ENCODE measurements at regions not wholly inside any gene's neighbourhood (a gene's known extent, or its start where the extent isn't known, plus 50 kb on each side); places are given as distances from the start of the nearest gene placed in this dataset.

DNA sequence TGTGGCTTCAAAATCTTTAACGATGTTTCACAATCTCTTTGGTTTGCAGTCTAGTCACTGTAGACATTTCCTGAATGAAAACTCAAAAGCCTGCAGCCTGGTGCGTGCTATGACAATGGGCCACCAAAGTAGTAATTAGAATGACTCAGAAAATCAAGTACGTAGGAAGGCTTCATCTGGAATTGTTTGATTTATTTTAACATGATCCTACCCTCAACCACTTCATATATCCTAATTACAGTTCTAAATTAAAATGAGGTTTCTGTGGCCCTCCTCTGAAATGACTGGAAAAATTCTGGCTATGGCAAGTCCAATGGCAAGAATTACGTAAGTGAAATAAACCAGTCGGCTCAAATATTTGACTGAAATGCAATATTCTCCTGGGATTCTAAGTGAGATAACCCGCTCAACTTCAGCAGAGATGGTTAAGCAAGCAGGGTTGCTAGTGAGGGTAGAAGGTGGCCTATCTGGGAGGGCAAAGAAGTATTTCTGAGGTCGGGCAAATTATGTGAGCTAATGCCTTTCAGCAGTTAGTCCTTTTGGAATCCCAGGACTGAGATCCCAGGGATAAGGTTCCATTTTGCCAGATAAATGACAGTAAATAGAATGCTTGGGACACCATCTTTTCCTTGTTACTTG is 145.6 kb upstream of the MYOCD start:
- FAIRE-seq (no peak), ATAC-seq (no peak)
- no peaks in the 10 kb centered on the region for H3K27me3 ChIP-seq (replicated peaks in 1 of 2; ENCODE audit: control insufficient read depth in 2 of 2, insufficient read depth in 2 of 2, low read length in 1 of 2)
- no peak for TF ChIP-seq ZSCAN29 (IDR thresholded peaks at IDR 0.05)
- no peak for TF ChIP-seq SREBF2 (IDR thresholded peaks at IDR 0.05; ENCODE audit: low read length)
- TF ChIP-seq TCF12 (IDR thresholded peaks at IDR 0.05; ENCODE audit: low read depth, low read length) = no peak
- TF ChIP-seq, protein P1, sequence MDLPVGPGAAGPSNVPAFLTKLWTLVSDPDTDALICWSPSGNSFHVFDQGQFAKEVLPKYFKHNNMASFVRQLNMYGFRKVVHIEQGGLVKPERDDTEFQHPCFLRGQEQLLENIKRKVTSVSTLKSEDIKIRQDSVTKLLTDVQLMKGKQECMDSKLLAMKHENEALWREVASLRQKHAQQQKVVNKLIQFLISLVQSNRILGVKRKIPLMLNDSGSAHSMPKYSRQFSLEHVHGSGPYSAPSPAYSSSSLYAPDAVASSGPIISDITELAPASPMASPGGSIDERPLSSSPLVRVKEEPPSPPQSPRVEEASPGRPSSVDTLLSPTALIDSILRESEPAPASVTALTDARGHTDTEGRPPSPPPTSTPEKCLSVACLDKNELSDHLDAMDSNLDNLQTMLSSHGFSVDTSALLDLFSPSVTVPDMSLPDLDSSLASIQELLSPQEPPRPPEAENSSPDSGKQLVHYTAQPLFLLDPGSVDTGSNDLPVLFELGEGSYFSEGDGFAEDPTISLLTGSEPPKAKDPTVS (IDR thresholded peaks at IDR 0.05; ENCODE audit: low read depth, low read length) = no peak
- no peak for TF ChIP-seq DPF2 (IDR thresholded peaks at IDR 0.05)
- TF ChIP-seq NR2F1 (conservative IDR thresholded peaks at IDR 0.05) = no peak
- TF ChIP-seq SIN3A (IDR thresholded peaks at IDR 0.05; ENCODE audit: low read depth, low read length) = no peak
- TF ChIP-seq, protein P2, sequence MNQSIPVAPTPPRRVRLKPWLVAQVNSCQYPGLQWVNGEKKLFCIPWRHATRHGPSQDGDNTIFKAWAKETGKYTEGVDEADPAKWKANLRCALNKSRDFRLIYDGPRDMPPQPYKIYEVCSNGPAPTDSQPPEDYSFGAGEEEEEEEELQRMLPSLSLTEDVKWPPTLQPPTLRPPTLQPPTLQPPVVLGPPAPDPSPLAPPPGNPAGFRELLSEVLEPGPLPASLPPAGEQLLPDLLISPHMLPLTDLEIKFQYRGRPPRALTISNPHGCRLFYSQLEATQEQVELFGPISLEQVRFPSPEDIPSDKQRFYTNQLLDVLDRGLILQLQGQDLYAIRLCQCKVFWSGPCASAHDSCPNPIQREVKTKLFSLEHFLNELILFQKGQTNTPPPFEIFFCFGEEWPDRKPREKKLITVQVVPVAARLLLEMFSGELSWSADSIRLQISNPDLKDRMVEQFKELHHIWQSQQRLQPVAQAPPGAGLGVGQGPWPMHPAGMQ (IDR thresholded peaks at IDR 0.05; ENCODE audit: borderline replicate concordance) = no peak
- TF ChIP-seq, protein P3, sequence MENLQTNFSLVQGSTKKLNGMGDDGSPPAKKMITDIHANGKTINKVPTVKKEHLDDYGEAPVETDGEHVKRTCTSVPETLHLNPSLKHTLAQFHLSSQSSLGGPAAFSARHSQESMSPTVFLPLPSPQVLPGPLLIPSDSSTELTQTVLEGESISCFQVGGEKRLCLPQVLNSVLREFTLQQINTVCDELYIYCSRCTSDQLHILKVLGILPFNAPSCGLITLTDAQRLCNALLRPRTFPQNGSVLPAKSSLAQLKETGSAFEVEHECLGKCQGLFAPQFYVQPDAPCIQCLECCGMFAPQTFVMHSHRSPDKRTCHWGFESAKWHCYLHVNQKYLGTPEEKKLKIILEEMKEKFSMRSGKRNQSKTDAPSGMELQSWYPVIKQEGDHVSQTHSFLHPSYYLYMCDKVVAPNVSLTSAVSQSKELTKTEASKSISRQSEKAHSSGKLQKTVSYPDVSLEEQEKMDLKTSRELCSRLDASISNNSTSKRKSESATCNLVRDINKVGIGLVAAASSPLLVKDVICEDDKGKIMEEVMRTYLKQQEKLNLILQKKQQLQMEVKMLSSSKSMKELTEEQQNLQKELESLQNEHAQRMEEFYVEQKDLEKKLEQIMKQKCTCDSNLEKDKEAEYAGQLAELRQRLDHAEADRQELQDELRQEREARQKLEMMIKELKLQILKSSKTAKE (IDR thresholded peaks at IDR 0.05; ENCODE audit: low read depth, poor library complexity, severe bottlenecking) = no peak
- TF ChIP-seq, protein P4, sequence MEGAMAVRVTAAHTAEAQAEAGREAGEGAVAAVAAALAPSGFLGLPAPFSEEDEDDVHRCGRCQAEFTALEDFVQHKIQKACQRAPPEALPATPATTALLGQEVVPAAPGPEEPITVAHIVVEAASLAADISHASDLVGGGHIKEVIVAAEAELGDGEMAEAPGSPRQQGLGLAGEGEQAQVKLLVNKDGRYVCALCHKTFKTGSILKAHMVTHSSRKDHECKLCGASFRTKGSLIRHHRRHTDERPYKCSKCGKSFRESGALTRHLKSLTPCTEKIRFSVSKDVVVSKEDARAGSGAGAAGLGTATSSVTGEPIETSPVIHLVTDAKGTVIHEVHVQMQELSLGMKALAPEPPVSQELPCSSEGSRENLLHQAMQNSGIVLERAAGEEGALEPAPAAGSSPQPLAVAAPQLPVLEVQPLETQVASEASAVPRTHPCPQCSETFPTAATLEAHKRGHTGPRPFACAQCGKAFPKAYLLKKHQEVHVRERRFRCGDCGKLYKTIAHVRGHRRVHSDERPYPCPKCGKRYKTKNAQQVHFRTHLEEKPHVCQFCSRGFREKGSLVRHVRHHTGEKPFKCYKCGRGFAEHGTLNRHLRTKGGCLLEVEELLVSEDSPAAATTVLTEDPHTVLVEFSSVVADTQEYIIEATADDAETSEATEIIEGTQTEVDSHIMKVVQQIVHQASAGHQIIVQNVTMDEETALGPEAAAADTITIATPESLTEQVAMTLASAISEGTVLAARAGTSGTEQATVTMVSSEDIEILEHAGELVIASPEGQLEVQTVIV (IDR thresholded peaks at IDR 0.05; ENCODE audit: borderline replicate concordance, partially characterized antibody) = no peak
- TF ChIP-seq MTA3 (IDR thresholded peaks at IDR 0.05; ENCODE audit: borderline replicate concordance, low read length) = no peak
- TF ChIP-seq GABPA (IDR thresholded peaks at IDR 0.05; ENCODE audit: low read depth) = no peak
- no peak for TF ChIP-seq YBX1 (IDR thresholded peaks at IDR 0.05)
- no peak for TF ChIP-seq ZNF217 (IDR thresholded peaks at IDR 0.05)
- TF ChIP-seq PAX5 (IDR thresholded peaks at IDR 0.05; ENCODE audit: borderline replicate concordance, low read depth, low read length) = no peak
- TF ChIP-seq, protein P5, sequence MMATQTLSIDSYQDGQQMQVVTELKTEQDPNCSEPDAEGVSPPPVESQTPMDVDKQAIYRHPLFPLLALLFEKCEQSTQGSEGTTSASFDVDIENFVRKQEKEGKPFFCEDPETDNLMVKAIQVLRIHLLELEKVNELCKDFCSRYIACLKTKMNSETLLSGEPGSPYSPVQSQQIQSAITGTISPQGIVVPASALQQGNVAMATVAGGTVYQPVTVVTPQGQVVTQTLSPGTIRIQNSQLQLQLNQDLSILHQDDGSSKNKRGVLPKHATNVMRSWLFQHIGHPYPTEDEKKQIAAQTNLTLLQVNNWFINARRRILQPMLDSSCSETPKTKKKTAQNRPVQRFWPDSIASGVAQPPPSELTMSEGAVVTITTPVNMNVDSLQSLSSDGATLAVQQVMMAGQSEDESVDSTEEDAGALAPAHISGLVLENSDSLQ (IDR thresholded peaks at IDR 0.05) = no peak

More for the DNA sequence above, 145.6 kb upstream of the MYOCD start:
- SMC1A ChIA-PET (ENCODE audit: uncharacterized antibody, unreplicated experiment) = interaction anchor here (0.9 kb wide), 1 partner anchor 27 kb away, joined by 4 read pairs; no protein-coding TSS in a partner anchor
- POLR2A ChIA-PET = no interaction called here
- Histone ChIP-seq H3K9me3 (replicated peaks; ENCODE audit: control insufficient read depth, insufficient read depth, low read length) (no peaks in the 10 kb centered on the region), H3K4me3 (no peak overlapping the region), H3K79me2 (ENCODE audit: control insufficient read depth, insufficient read depth, low read length) (no peaks in the 10 kb centered on the region), H4K20me1 (ENCODE audit: control insufficient read depth, insufficient read depth) (no peaks in the 10 kb centered on the region), H3K4me2 (ENCODE audit: control insufficient read depth, insufficient read depth) (no peak overlapping the region), H3K36me3 (ENCODE audit: control insufficient read depth in 2 of 2, insufficient read depth in 2 of 2, low read length in 1 of 2) (no peaks in the 10 kb centered on the region), H3K9ac (ENCODE audit: control insufficient read depth, insufficient read depth, low read length) (no peak overlapping the region), H3K4me1 (ENCODE audit: control insufficient read depth, insufficient read depth, low read length) (no peaks in the 10 kb centered on the region), H2AFZ (ENCODE audit: control insufficient read depth, low read depth, low read length) (no peak overlapping the region), H3K27ac (ENCODE audit: control insufficient read depth, insufficient read depth) (no peak overlapping the region)
- CTCF ChIA-PET = interaction anchor here (0.9 kb wide), 1 partner anchor 25 kb away, joined by 3 read pairs; no protein-coding TSS in a partner anchor
- no peak for DNase-seq (ENCODE audit: low read depth, low spot score)
- RAD21 ChIA-PET (ENCODE audit: unreplicated experiment) = no interaction called here
- WGBS (ENCODE audit: insufficient coverage, insufficient replicate concordance, low lambda C conversion rate, missing lambda C conversion rate) = 41% methylated on average over 7 of the region's 7 CpGs
- intact Hi-C loops (cut with micrococcal nuclease; ENCODE audit: unreplicated experiment) (loop anchor here (10.0 kb wide), 1 partner anchor 265 kb away; no protein-coding TSS in a partner anchor), in situ Hi-C loops (cut with MboI) (no loop called here)
- no TSS peak for BruUV-seq (replicated peaks)

Data from GM12878 (cell line).